SU-DHL-6 (cell line): ENCODE measurements at regions not wholly inside any gene's neighbourhood (a gene's known extent, or its start where the extent isn't known, plus 50 kb on each side); places are given as distances from the start of the nearest gene placed in this dataset.

Experiments
- CTCF ChIP-seq: fragments of 200-600 bp; sonication (generic); IDR thresholded peaks from one replicate; pipeline ENCODE4 v1.5.1; 2017; ENCODE audit warnings: antibody characterized with exemption, mild to moderate bottlenecking, low read length, moderate library complexity; ENCODE audit not compliant: insufficient read depth, poor library complexity, severe bottlenecking
- EZH2phosphoT487 ChIP-seq: fragments of 200-600 bp; sonication (generic), shearing (Covaris generic); conservative IDR thresholded peaks from 2 replicates; pipeline ENCODE4 v1.6.1; 2018; ENCODE audit warnings: mild to moderate bottlenecking, antibody characterized with exemption, low read length, moderate library complexity, mixed read lengths

- TF ChIP-seq EZH2phosphoT487: no peak
- TF ChIP-seq CTCF: no peak
Observed at GRCh38 chr5:174799121-174799520, 74.7 kb downstream of the MSX2 start.
